Astrocyte (in vitro differentiated cells and primary cell): ENCODE measurements at regions not wholly inside any gene's neighbourhood (a gene's known extent, or its start where the extent isn't known, plus 50 kb on each side); places are given as distances from the start of the nearest gene placed in this dataset.

Experiments used
- EZH2 ChIP-seq: IDR thresholded peaks from 2 replicates; pipeline ENCODE4 v1.6.1; 2012; ENCODE audit warnings: mild to moderate bottlenecking, low read length, inconsistent platforms; ENCODE audit not compliant: insufficient read depth
- TF ChIP-seq, protein P1 (sequence below): IDR thresholded peaks from 2 replicates; pipeline ENCODE4 v1.5.1; 2011; ENCODE audit warnings: low read depth, mild to moderate bottlenecking, inconsistent platforms, low read length, moderate library complexity; ENCODE audit not compliant: insufficient read depth

DNA sequence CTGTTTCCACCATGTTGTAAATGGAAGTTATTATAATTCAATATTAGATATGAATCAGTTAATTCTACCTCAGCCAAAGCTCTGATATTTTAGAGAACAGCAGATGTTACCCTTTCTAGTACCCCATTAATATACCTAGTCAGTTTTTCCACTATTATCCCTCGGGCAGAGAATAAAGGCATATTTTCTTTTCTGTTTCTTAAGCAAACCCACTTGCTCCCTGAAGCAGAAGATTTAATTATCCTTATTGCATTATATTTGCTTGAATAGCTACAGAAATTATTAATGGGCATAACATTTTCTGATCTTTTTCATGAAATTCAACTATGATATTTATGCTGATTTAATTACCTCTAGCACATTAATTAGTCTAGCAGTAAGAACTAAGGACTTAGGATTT is 832.9 kb upstream of the FBXO33 start:
- TF ChIP-seq, protein P1, sequence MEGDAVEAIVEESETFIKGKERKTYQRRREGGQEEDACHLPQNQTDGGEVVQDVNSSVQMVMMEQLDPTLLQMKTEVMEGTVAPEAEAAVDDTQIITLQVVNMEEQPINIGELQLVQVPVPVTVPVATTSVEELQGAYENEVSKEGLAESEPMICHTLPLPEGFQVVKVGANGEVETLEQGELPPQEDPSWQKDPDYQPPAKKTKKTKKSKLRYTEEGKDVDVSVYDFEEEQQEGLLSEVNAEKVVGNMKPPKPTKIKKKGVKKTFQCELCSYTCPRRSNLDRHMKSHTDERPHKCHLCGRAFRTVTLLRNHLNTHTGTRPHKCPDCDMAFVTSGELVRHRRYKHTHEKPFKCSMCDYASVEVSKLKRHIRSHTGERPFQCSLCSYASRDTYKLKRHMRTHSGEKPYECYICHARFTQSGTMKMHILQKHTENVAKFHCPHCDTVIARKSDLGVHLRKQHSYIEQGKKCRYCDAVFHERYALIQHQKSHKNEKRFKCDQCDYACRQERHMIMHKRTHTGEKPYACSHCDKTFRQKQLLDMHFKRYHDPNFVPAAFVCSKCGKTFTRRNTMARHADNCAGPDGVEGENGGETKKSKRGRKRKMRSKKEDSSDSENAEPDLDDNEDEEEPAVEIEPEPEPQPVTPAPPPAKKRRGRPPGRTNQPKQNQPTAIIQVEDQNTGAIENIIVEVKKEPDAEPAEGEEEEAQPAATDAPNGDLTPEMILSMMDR, result no peak
- no peak for TF ChIP-seq EZH2
